ENCODE measurements at regions not wholly inside any gene's neighbourhood (a gene's known extent, or its start where the extent isn't known, plus 50 kb on each side); places are given as distances from the start of the nearest gene placed in this dataset.
"Not testable (repeated sequence)": the region's sequence is repeated elsewhere in the genome, so short reads cannot be mapped to it uniquely, and the experiment has no call there.

DNA sequence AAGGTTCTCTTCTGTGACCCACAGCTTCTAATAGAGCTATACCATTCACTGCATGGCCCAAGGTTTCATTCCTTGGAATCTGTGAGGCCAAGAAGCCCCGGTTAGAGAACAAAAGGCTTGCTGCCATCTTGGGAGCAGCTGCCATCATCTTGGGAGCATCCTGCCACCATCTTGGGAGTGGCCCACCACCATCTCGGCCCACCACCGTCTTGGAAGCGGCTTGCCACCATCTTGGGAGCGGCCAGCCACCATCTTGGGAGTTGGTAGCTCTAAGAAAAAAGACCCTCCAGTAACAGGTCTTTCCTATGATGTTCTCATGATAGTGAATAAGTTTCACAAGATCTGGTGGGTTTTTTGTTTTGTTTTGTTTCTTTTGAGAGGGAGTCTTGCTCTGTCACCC, 703.9 kb upstream of the ANO3 start (continued):
- TF ChIP-seq ETV6 (CRISPR knock-in tag; IDR thresholded peaks at IDR 0.05): no peak

DNA sequence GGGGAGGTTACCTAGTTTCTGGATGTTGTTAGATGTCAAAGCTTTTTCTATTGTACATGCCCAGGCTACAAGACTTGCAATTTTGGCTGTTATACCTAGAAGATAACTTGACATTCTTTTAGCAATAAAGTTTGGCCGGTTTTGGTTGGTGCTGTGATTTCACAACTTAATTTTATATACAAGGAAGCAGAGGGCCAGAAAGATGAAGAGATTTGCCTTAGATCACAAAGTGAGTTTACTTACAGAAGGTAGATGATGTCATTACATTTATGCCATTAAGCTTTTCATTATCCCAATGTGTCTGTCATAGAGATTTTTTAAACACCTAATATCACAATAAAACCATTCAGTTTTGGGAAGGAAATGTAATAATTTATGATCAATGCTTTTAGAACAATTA, 698.7 kb upstream of the ANO3 start:
- H3K4me1 Mint-ChIP-seq: no peaks in the 10 kb centered on the region
- no peak for ATAC-seq
- H3K27ac Mint-ChIP-seq: no peak overlapping the region
- H3K27me3 Mint-ChIP-seq (ENCODE audit: low read depth): no peaks in the 10 kb centered on the region
- TF ChIP-seq, protein P1, sequence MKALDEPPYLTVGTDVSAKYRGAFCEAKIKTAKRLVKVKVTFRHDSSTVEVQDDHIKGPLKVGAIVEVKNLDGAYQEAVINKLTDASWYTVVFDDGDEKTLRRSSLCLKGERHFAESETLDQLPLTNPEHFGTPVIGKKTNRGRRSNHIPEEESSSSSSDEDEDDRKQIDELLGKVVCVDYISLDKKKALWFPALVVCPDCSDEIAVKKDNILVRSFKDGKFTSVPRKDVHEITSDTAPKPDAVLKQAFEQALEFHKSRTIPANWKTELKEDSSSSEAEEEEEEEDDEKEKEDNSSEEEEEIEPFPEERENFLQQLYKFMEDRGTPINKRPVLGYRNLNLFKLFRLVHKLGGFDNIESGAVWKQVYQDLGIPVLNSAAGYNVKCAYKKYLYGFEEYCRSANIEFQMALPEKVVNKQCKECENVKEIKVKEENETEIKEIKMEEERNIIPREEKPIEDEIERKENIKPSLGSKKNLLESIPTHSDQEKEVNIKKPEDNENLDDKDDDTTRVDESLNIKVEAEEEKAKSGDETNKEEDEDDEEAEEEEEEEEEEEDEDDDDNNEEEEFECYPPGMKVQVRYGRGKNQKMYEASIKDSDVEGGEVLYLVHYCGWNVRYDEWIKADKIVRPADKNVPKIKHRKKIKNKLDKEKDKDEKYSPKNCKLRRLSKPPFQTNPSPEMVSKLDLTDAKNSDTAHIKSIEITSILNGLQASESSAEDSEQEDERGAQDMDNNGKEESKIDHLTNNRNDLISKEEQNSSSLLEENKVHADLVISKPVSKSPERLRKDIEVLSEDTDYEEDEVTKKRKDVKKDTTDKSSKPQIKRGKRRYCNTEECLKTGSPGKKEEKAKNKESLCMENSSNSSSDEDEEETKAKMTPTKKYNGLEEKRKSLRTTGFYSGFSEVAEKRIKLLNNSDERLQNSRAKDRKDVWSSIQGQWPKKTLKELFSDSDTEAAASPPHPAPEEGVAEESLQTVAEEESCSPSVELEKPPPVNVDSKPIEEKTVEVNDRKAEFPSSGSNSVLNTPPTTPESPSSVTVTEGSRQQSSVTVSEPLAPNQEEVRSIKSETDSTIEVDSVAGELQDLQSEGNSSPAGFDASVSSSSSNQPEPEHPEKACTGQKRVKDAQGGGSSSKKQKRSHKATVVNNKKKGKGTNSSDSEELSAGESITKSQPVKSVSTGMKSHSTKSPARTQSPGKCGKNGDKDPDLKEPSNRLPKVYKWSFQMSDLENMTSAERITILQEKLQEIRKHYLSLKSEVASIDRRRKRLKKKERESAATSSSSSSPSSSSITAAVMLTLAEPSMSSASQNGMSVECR (CRISPR knock-in tag; IDR thresholded peaks at IDR 0.05; ENCODE audit: borderline replicate concordance): no peak
- TF ChIP-seq ZNF219 (CRISPR knock-in tag; IDR thresholded peaks at IDR 0.05; ENCODE audit: borderline replicate concordance) (no peak), SMAD4 (CRISPR knock-in tag; IDR thresholded peaks at IDR 0.05) (no peak), CREB1 (CRISPR knock-in tag; IDR thresholded peaks at IDR 0.05) (no peak)
- TF ChIP-seq, protein P2, sequence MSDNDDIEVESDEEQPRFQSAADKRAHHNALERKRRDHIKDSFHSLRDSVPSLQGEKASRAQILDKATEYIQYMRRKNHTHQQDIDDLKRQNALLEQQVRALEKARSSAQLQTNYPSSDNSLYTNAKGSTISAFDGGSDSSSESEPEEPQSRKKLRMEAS (CRISPR knock-in tag; IDR thresholded peaks at IDR 0.05): no peak
- POLR2A ChIA-PET: no interaction called here
- no peak for DNase-seq (ENCODE audit: low spot score)
- H3K9me3 Mint-ChIP-seq: no peaks in the 10 kb centered on the region
- CTCF ChIA-PET: no interaction called here
- H3K36me3 Mint-ChIP-seq: no peaks in the 10 kb centered on the region
- H3K4me3 Mint-ChIP-seq: no peak overlapping the region

DNA sequence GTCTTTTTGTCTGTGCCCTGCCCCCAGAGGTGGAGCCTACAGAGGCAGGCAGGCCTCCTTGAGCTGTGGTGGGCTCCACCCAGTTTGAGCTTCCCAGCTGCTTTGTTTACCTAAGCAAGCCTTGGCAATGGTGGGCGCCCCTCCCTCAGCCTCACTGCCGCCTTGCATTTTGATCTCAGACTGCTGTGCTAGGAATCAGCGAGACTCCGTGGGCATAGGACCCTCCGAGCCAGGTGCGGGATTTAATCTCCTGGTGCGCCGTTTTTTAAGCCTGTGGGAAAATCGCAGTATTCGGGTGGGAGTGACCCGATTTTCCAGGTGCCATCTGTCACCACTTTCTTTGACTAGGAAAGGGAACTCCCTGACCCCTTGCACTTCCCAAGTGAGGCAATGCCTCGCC, 682.7 kb upstream of the ANO3 start:
- H3K27me3 Mint-ChIP-seq (ENCODE audit: low read depth); CTCF ChIA-PET; H3K36me3 Mint-ChIP-seq; POLR2A ChIA-PET; H3K4me1 Mint-ChIP-seq; DNase-seq (ENCODE audit: low spot score); H3K27ac Mint-ChIP-seq; ATAC-seq; H3K4me3 Mint-ChIP-seq: not testable (repeated sequence)
- peaks cover 15% of the 10 kb centered on the region for H3K9me3 Mint-ChIP-seq

DNA sequence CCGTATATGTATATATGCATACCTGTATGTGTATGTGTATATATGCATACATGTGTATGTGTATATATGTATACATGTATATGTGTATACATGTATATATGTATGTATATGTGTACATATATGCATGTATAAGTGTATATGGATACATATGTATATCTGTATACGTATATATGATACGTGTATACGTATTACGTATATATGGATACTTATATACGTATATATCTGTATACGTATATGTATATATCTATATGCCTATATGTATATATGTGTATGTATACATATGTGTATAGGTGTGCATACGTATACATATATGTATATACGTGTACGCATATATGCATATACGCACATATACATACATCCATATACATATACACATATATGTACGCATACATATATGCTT, 681.6 kb upstream of the ANO3 start:
- H3K4me3 Mint-ChIP-seq: no peak overlapping the region

More for the DNA sequence above, 681.6 kb upstream of the ANO3 start:
- ChIA-PET CTCF (no interaction called here), POLR2A (no interaction called here)
- Mint-ChIP-seq H3K4me1 (peaks cover 4% of the 10 kb centered on the region; the same call in 1 of the 2 replicates), H3K9me3 (peaks cover 15% of the 10 kb centered on the region), H3K27ac (no peak overlapping the region), H3K36me3 (peaks cover 6% of the 10 kb centered on the region; the same call in 1 of the 2 replicates), H3K27me3 (ENCODE audit: low read depth) (no peaks in the 10 kb centered on the region)
- ATAC-seq: no peak
- TF ChIP-seq CREB1 (CRISPR knock-in tag; IDR thresholded peaks at IDR 0.05) (no peak), EMX1 (CRISPR knock-in tag; IDR thresholded peaks at IDR 0.05) (no peak), ZNF423 (CRISPR knock-in tag; IDR thresholded peaks at IDR 0.05) (no peak), TEAD4 (CRISPR knock-in tag; IDR thresholded peaks at IDR 0.05) (no peak), NFYB (CRISPR knock-in tag; conservative IDR thresholded peaks at IDR 0.05; ENCODE audit: low read depth) (no peak)
- TF ChIP-seq, protein P3, sequence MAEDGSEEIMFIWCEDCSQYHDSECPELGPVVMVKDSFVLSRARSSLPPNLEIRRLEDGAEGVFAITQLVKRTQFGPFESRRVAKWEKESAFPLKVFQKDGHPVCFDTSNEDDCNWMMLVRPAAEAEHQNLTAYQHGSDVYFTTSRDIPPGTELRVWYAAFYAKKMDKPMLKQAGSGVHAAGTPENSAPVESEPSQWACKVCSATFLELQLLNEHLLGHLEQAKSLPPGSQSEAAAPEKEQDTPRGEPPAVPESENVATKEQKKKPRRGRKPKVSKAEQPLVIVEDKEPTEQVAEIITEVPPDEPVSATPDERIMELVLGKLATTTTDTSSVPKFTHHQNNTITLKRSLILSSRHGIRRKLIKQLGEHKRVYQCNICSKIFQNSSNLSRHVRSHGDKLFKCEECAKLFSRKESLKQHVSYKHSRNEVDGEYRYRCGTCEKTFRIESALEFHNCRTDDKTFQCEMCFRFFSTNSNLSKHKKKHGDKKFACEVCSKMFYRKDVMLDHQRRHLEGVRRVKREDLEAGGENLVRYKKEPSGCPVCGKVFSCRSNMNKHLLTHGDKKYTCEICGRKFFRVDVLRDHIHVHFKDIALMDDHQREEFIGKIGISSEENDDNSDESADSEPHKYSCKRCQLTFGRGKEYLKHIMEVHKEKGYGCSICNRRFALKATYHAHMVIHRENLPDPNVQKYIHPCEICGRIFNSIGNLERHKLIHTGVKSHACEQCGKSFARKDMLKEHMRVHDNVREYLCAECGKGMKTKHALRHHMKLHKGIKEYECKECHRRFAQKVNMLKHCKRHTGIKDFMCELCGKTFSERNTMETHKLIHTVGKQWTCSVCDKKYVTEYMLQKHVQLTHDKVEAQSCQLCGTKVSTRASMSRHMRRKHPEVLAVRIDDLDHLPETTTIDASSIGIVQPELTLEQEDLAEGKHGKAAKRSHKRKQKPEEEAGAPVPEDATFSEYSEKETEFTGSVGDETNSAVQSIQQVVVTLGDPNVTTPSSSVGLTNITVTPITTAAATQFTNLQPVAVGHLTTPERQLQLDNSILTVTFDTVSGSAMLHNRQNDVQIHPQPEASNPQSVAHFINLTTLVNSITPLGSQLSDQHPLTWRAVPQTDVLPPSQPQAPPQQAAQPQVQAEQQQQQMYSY (CRISPR knock-in tag; IDR thresholded peaks at IDR 0.05): no peak
- TF ChIP-seq, protein P4, sequence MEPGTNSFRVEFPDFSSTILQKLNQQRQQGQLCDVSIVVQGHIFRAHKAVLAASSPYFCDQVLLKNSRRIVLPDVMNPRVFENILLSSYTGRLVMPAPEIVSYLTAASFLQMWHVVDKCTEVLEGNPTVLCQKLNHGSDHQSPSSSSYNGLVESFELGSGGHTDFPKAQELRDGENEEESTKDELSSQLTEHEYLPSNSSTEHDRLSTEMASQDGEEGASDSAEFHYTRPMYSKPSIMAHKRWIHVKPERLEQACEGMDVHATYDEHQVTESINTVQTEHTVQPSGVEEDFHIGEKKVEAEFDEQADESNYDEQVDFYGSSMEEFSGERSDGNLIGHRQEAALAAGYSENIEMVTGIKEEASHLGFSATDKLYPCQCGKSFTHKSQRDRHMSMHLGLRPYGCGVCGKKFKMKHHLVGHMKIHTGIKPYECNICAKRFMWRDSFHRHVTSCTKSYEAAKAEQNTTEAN (CRISPR knock-in tag; IDR thresholded peaks at IDR 0.05): no peak
- no peak for DNase-seq (ENCODE audit: low spot score)
